Testis (tissue), 2 donors: ENCODE measurements at regions not wholly inside any gene's neighbourhood (a gene's known extent, or its start where the extent isn't known, plus 50 kb on each side); places are given as distances from the start of the nearest gene placed in this dataset.

Experiments used
- CTCF ChIP-seq, 3 experiments: fragments of 450-650 bp in 2 of 3; fragments of 200-600 bp in 1 of 3; sonication (generic) in 1 of 3; IDR thresholded peaks; one replicate each; pipeline ENCODE4 v1.5.1; 2016 to 2019; ENCODE audit warnings: antibody characterized with exemption in 3 of 3, mild to moderate bottlenecking in 2 of 3, moderate library complexity in 1 of 3
- POLR2A ChIP-seq: fragments of 450-650 bp; IDR thresholded peaks from one replicate; pipeline ENCODE4 v1.6.1; 2017; ENCODE audit warnings: antibody characterized with exemption, mild to moderate bottlenecking, moderate library complexity

DNA sequence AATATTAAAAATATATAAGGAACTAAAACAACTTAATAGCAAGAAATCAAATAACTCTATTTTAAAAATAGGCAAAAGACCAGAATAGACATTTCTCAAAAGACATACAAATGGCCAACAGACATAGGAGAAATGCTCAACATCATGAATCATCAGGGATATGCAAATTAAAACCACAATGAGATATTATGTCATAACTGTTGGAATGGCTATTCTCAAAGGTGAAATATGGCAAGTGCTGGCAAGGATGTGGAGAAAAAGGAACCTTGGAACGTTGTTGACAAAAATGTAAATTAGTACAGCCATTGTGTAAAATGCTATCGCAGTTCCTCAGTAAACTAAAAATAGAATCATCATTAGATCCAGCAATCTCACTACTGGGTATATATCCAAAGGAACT is 468.5 kb downstream of the NFIB start:
- no peak for TF ChIP-seq CTCF (IDR thresholded peaks at IDR 0.05)
- TF ChIP-seq POLR2A = no peak
